ENCODE measurements at regions not wholly inside any gene's neighbourhood (a gene's known extent, or its start where the extent isn't known, plus 50 kb on each side); places are given as distances from the start of the nearest gene placed in this dataset.

- DNase-seq = no peak
These were observed 209.6 kb upstream of the TNP1 start for GRCh38 chr2:217069263-217070042.

- DNase-seq = no peak
These were observed 208.9 kb upstream of the TNP1 start for GRCh38 chr2:217068677-217069250.

GRCh38 chr2:217067787-217068186, 207.9 kb upstream of the TNP1 start:
- DNase-seq = no peak

GRCh38 chr2:217066510-217067270, 206.8 kb upstream of the TNP1 start:
- DNase-seq = no peak

- DNase-seq = no peak
These were observed 206.0 kb upstream of the TNP1 start for GRCh38 chr2:217065695-217066405.

- DNase-seq = no peak
These were observed 205.1 kb upstream of the TNP1 start for GRCh38 chr2:217065012-217065290.

GRCh38 chr2:217064234-217065011, 204.6 kb upstream of the TNP1 start:
- DNase-seq = no peak

GRCh38 chr2:217063238-217063755, 203.4 kb upstream of the TNP1 start:
- no peak for DNase-seq

- no peak for DNase-seq
These were observed 202.9 kb upstream of the TNP1 start for GRCh38 chr2:217062768-217063167.

- DNase-seq = no peak
These were observed 202.1 kb upstream of the TNP1 start for GRCh38 chr2:217061916-217062505.

- DNase-seq = no peak
These were observed 201.2 kb upstream of the TNP1 start for GRCh38 chr2:217060951-217061547.

GRCh38 chr2:217060516-217060915, 200.7 kb upstream of the TNP1 start:
- no peak for DNase-seq

- DNase-seq = peak; percentile 49
These were observed 199.2 kb upstream of the TNP1 start for GRCh38 chr2:217058791-217059755.

GRCh38 chr2:217057773-217058172, 197.9 kb upstream of the TNP1 start:
- DNase-seq = peak; percentile 9

- no peak for DNase-seq
These were observed 195.8 kb upstream of the TNP1 start for GRCh38 chr2:217055624-217056023.

- no peak for DNase-seq
These were observed 194.9 kb upstream of the TNP1 start for GRCh38 chr2:217054791-217055190.

GRCh38 chr2:217052856-217053577, 193.2 kb upstream of the TNP1 start:
- DNase-seq = no peak

GRCh38 chr2:217051416-217051815, 191.6 kb upstream of the TNP1 start:
- DNase-seq = no peak

GRCh38 chr2:217049956-217050355, 190.1 kb upstream of the TNP1 start:
- no peak for DNase-seq

- DNase-seq = no peak
These were observed 189.6 kb upstream of the TNP1 start for GRCh38 chr2:217049422-217049821.
